Heart left ventricle (tissue), 13 donors: ENCODE measurements at regions not wholly inside any gene's neighbourhood (a gene's known extent, or its start where the extent isn't known, plus 50 kb on each side); places are given as distances from the start of the nearest gene placed in this dataset.

Experiments
- CTCF ChIP-seq, 12 donors: fragments of 200-600 bp; sonication (generic) in 4 of 12; IDR thresholded peaks; one replicate each; pipeline versions ENCODE4 v1.5.0 to v1.8.0; 2018 to 2022; ENCODE audit warnings: antibody characterized with exemption in 12 of 12, mild to moderate bottlenecking in 5 of 12
- POLR2A ChIP-seq, 2 donors: fragments of 450-650 bp; IDR thresholded peaks; one replicate each; pipeline ENCODE4 v1.6.1; 2017; ENCODE audit warnings: antibody characterized with exemption in 2 of 2, mild to moderate bottlenecking in 2 of 2, moderate library complexity in 2 of 2
- donor health status: ischemic (EF 13 %, LVEDD 7.1; RV severe dilation, severe dysfunction).
- donor health status: DM: no; HTN: yes; CAD: no.
- donor health status: DM: no; HTN: no; CAD: no.
- donor health status: ischemic (EF 25% LVEDD 6.9; RV normal size, moderate dysfunction).
- donor health status: ischemic (EF 25% LVEDD 5.7; RV mildly dilated, moderate dysfunction).
- donor health status: ischemic (EF 35%, LVEDD 5.7; RV mildly dilated, moderate dysfunction).
- donor health status: nonischemic (EF 11% LVEDD 7.7; RV severe dilation, severe dysfunction).
- donor health status: DM: yes; HTN: yes; CAD: no.
- donor health status: PGD.
- donor health status: ischemic (EF 29% LVEDD 5.4; RV normal size, mild dysfunction).
- donor health status: nonischemic (EF 23%, LVEDD 6.1; RV moderate dilation, normal function).

- TF ChIP-seq CTCF (IDR thresholded peaks at IDR 0.05), result no peak
- TF ChIP-seq POLR2A (IDR thresholded peaks at IDR 0.05), result no peak
Measured at GRCh38 chr5:167417662-167418061, 873.8 kb upstream of the WWC1 start.
